ENCODE measurements at regions not wholly inside any gene's neighbourhood (a gene's known extent, or its start where the extent isn't known, plus 50 kb on each side); places are given as distances from the start of the nearest gene placed in this dataset.

DNA sequence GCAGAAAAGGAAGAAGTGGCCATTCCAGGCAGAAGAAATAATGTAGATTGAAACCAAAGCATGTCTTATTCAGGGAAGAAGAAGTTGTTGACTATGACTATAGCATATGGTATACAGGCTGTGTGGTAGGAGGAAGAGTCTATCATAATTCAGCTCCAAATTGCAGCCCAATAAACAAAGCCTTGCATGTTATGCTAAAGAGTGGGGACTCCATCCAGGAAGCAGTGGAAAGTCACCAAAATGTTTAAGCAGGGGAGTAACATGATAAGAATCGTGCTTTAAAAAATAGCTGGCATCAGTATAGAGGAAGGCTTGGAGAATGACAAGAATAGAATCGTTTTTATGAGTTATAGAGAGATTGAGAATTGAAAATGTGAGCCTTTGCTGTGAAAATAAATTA lies 213.3 kb upstream of the ADGRL2 start:
- H3K36me3 Mint-ChIP-seq: no peaks in the 10 kb centered on the region
- no peaks in the 10 kb centered on the region for H3K27me3 Mint-ChIP-seq
- H3K4me1 Mint-ChIP-seq: peaks cover 0 to 2% (median 1%) of the 10 kb centered on the region in 3 donors
- H3K4me3 Mint-ChIP-seq: no peak overlapping the region
- no peak overlapping the region for H3K27ac Mint-ChIP-seq
- peaks cover 0 to 2% (median 0%) of the 10 kb centered on the region in 3 donors for H3K9me3 Mint-ChIP-seq

DNA sequence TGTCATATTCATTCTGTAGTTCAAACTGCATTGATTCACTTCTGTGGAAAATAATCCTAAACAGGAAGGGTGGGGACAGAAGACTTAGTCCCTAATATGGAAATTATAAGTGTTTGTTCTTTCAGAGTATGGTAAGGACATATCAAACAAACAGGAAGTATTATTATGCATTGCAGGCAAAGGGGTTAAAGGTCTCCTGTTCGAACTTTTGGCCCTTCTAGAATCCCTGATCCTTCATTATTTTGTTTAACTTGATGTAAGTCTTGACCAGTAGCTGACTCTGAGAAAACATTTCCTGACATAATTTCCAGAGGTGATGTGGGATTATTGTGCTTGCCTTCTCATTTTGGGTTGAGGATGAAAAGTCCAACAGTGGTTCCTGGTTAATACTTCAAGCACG lies 215.4 kb upstream of the ADGRL2 start:
- Mint-ChIP-seq H3K4me3 (no peak overlapping the region), H3K9me3 (peaks cover 0 to 2% (median 0%) of the 10 kb centered on the region in 3 donors), H3K27me3 (no peaks in the 10 kb centered on the region), H3K36me3 (no peaks in the 10 kb centered on the region), H3K4me1 (peaks cover 0 to 1% (median 1%) of the 10 kb centered on the region in 3 donors), H3K27ac (no peak overlapping the region)

DNA sequence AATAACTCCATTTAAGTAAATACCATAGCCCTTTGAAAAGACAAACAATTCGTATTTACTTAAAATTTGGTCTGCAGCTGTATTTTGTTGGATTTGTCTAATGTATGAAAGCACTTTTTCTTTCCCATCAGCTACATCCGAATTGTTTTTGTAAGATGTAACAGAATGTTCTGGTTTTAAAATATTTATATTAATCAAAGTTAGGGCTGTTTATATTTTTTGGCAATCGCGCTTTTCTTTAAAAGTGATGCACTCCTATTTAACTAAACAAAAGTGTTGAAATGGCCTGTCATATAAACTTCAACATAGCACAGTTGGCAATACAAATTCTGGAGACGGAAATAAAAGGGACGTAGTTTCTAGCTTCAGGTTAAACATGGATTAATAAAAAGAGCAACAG lies 216.3 kb upstream of the ADGRL2 start:
- Mint-ChIP-seq H3K36me3 (no peaks in the 10 kb centered on the region), H3K27me3 (no peaks in the 10 kb centered on the region), H3K9me3 (no peaks in the 10 kb centered on the region), H3K27ac (no peak overlapping the region), H3K4me1 (peaks cover 0 to 1% (median 1%) of the 10 kb centered on the region in 3 donors), H3K4me3 (no peak overlapping the region)

GRCh38 chr1:81583878-81584277 lies 216.9 kb upstream of the ADGRL2 start:
- Mint-ChIP-seq H3K27ac (no peak overlapping the region), H3K4me3 (no peak overlapping the region), H3K27me3 (no peaks in the 10 kb centered on the region), H3K9me3 (no peaks in the 10 kb centered on the region), H3K4me1 (peaks cover 0 to 1% (median 1%) of the 10 kb centered on the region in 3 donors), H3K36me3 (no peaks in the 10 kb centered on the region)

- no peak overlapping the region for H3K27ac Mint-ChIP-seq
- H3K36me3 Mint-ChIP-seq: no peaks in the 10 kb centered on the region
- no peaks in the 10 kb centered on the region for H3K27me3 Mint-ChIP-seq
- H3K9me3 Mint-ChIP-seq: no peaks in the 10 kb centered on the region
- peaks cover 0 to 1% (median 1%) of the 10 kb centered on the region in 3 donors for H3K4me1 Mint-ChIP-seq
- no peak overlapping the region for H3K4me3 Mint-ChIP-seq
Measured at GRCh38 chr1:81582467-81582986, 218.2 kb upstream of the ADGRL2 start.

DNA sequence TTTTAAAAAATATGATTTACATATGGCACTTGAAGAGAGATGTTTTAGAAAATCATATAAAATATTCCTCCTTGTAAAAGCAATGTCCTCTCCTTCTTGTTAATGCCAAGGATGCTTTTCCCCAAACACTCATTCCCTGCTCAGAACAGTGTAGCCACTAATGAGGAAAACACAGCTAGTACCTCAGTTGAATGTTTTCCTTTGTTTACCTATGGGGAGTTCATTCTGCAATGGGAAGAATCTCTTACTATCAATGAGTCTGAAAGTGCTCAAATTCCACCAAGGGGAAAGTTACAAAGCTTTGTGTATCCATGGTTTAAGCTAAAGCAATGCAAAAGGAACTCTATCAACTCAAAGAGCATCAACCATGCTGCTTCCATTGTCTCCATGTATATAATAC lies 221.9 kb upstream of the ADGRL2 start:
- H3K4me1 Mint-ChIP-seq: peaks cover 0 to 3% (median 1%) of the 10 kb centered on the region in 3 donors

DNA sequence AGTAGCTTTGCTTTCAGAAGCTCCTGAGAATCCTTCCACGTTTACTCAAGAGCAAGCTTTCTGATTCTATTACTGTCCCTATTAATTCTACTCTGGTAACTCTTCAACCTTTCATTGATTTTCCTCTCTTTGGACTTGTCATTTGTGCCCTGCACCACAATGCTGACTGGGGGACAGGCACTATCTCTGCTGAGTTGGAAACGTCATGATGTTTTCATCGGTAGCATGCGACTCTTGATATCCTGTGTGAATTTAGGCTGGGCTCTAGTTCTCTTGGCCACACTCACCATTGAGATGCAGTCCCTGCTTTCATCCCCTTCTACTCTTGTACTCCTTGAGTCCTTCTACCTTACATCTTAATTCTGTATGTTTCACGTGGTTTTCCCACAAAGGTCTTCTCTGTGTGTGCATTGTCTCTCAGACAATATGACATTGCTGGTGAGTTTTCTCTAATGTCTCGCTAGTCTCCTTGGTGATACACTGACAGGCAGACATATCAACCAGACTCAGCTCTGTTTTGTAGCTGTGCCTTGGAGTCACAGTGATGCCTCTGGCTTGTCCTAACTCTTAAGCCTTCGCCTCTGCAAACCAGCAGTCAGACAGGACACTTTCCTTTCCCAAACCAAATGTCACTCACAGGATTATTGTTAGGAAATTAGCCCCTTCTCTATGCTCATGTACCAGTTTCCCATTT lies 223.6 kb upstream of the ADGRL2 start:
- Mint-ChIP-seq H3K9me3 (no peaks in the 10 kb centered on the region), H3K4me3 (no peak overlapping the region), H3K27ac (no peak overlapping the region), H3K4me1 (peaks cover 0 to 6% (median 5%) of the 10 kb centered on the region in 3 donors), H3K27me3 (no peaks in the 10 kb centered on the region), H3K36me3 (no peaks in the 10 kb centered on the region)

More for the DNA sequence above, 221.9 kb upstream of the ADGRL2 start:
- H3K9me3 Mint-ChIP-seq: no peaks in the 10 kb centered on the region
- no peaks in the 10 kb centered on the region for H3K27me3 Mint-ChIP-seq
- H3K36me3 Mint-ChIP-seq: no peaks in the 10 kb centered on the region
- no peak overlapping the region for H3K4me3 Mint-ChIP-seq
- no peak overlapping the region for H3K27ac Mint-ChIP-seq

GRCh38 chr1:81574408-81574807 lies 226.3 kb upstream of the ADGRL2 start:
- Mint-ChIP-seq H3K27ac (no peak overlapping the region), H3K9me3 (no peaks in the 10 kb centered on the region), H3K27me3 (no peaks in the 10 kb centered on the region), H3K4me3 (no peak overlapping the region), H3K36me3 (no peaks in the 10 kb centered on the region), H3K4me1 (peaks cover 0 to 6% (median 5%) of the 10 kb centered on the region in 3 donors)

DNA sequence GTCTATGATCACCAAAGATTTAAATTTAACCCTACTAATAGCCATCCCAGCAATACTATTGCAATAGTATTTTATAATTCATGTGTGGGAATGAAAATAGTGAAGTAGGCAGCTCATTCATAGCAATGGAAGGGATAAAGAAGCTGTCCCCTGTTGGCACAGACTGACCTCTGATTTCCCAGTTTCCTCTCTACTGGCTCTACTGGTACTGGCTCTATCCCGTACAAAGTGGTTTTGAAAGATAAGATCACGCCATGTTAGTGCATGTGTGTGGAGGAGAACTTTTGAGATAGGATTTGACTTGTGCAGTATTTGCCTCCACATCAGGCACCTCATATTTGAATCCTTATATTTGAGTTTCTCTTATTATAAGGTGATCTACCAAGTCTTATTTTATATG lies 227.3 kb upstream of the ADGRL2 start:
- Mint-ChIP-seq H3K27me3 (no peaks in the 10 kb centered on the region), H3K36me3 (no peaks in the 10 kb centered on the region), H3K4me1 (peaks cover 0 to 6% (median 5%) of the 10 kb centered on the region in 3 donors), H3K27ac (no peak overlapping the region), H3K4me3 (no peak overlapping the region), H3K9me3 (no peaks in the 10 kb centered on the region)

GRCh38 chr1:81571946-81572345 lies 228.8 kb upstream of the ADGRL2 start:
- peaks cover 0 to 6% (median 4%) of the 10 kb centered on the region in 3 donors for H3K4me1 Mint-ChIP-seq
- H3K9me3 Mint-ChIP-seq: no peaks in the 10 kb centered on the region
- no peak overlapping the region for H3K4me3 Mint-ChIP-seq
- no peaks in the 10 kb centered on the region for H3K27me3 Mint-ChIP-seq
- no peaks in the 10 kb centered on the region for H3K36me3 Mint-ChIP-seq
- no peak overlapping the region for H3K27ac Mint-ChIP-seq

DNA sequence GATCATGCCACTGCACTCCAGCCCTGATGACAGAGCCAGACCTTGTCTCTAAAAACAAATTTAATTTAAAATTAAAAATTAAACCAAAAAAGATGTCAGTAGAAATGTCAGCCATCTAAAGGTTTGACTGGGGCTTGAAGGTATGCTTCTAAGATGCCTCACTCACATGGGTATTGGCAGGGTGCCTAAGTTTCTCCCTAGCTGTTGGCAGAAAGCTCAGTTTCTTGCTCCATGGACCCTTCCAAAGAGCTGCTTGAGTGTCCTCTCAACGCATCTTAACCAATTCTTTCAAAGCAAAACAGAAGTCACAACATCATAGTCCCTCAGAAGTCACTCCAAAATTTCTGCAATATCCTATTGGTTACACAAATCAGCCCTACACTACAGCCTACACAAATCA lies 231.0 kb upstream of the ADGRL2 start:
- Mint-ChIP-seq H3K4me3 (no peak overlapping the region), H3K27me3 (no peaks in the 10 kb centered on the region)

DNA sequence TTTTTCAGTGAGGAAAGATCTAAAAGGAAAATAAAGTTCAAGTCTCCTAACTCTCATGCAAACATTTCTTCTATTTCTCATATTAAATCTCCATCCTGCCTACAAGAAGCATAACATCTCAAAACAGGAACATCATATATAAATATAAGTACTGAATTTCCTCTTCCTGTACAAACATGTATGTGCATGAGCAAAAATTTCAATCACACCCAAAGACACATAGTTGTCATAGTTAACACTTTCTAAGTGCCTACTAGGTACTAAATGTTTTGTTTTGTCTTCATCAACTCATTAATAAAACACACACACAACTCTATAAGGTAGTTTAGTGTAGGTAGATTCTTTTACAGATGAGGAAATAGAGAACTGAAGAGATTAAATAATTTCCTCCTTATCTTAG lies 237.1 kb upstream of the ADGRL2 start:
- H3K4me1 Mint-ChIP-seq: peaks cover 0 to 2% (median 0%) of the 10 kb centered on the region in 3 donors
- H3K27ac Mint-ChIP-seq: no peak overlapping the region
- no peaks in the 10 kb centered on the region for H3K36me3 Mint-ChIP-seq
- H3K9me3 Mint-ChIP-seq: no peaks in the 10 kb centered on the region
- H3K27me3 Mint-ChIP-seq: no peaks in the 10 kb centered on the region
- H3K4me3 Mint-ChIP-seq: no peak overlapping the region

More for the DNA sequence above, 231.0 kb upstream of the ADGRL2 start:
- no peaks in the 10 kb centered on the region for H3K9me3 Mint-ChIP-seq
- no peaks in the 10 kb centered on the region for H3K36me3 Mint-ChIP-seq
- no peak overlapping the region for H3K27ac Mint-ChIP-seq
- peaks cover 0 to 6% (median 4%) of the 10 kb centered on the region in 3 donors for H3K4me1 Mint-ChIP-seq

GRCh38 chr1:81562934-81563333 lies 237.8 kb upstream of the ADGRL2 start:
- Mint-ChIP-seq H3K9me3 (no peaks in the 10 kb centered on the region), H3K27me3 (no peaks in the 10 kb centered on the region), H3K27ac (no peak overlapping the region), H3K36me3 (no peaks in the 10 kb centered on the region), H3K4me1 (peaks cover 0 to 2% (median 0%) of the 10 kb centered on the region in 3 donors), H3K4me3 (no peak overlapping the region)

DNA sequence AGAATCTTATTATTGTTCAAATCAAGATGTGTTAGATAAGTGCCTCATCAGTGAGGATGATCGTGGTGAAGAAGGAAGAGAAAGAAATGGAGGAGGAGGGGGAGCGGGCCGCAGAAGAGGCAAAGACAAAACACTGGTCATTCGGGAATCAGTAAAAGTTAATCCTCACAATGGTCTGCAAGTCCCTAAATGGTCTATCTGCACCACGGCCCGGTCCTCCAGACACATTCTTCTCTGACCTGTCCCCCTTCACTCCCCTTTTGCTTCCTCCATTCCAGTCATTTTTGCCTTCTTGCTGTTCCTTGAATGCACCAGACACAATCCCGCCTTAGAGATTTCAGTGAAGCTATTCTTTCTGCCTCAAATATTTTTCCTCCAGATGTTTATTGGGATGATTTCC lies 240.1 kb upstream of the ADGRL2 start:
- Mint-ChIP-seq H3K9me3 (no peaks in the 10 kb centered on the region), H3K4me3 (peak overlapping the region in 1 of 4 donors; percentile 39), H3K36me3 (no peaks in the 10 kb centered on the region), H3K27ac (no peak overlapping the region), H3K4me1 (peaks cover 0 to 2% (median 0%) of the 10 kb centered on the region in 3 donors), H3K27me3 (no peaks in the 10 kb centered on the region)

GRCh38 chr1:81559662-81560350 lies 240.9 kb upstream of the ADGRL2 start:
- Mint-ChIP-seq H3K4me3 (no peak overlapping the region), H3K4me1 (peaks cover 0 to 2% (median 0%) of the 10 kb centered on the region in 3 donors), H3K36me3 (no peaks in the 10 kb centered on the region), H3K9me3 (no peaks in the 10 kb centered on the region), H3K27ac (no peak overlapping the region), H3K27me3 (no peaks in the 10 kb centered on the region)
